ENCODE measurements at regions not wholly inside any gene's neighbourhood (a gene's known extent, or its start where the extent isn't known, plus 50 kb on each side); places are given as distances from the start of the nearest gene placed in this dataset.

- no peak for TF ChIP-seq CTCF (IDR thresholded peaks at IDR 0.05)
- no peak for DNase-seq
- intact Hi-C loops (cut with DNase I; ENCODE audit: low total_unique reads) = no loop called here
Observed at GRCh38 chr5:92868442-92868841, 712.6 kb downstream of the NR2F1-AS1 start.

DNA sequence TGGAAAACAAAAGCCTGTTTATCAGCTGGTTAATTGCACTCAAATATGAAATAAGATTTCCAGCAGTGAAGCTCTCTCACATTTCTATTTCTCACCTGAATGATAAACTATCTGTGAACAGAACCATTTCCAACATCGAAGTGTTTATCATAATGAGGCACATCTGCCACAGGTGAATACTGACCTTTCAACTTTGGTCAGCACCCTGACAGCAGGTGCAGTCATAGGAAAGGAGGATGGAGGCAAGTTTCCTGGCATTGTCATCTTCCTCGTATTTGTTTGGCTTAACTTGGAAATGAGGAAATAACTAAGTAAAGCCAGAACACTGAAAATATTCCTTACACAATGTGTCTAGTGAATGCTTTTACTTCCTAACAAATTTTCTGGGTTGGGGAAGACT is 716.4 kb downstream of the NR2F1-AS1 start:
- Histone ChIP-seq H3K9me3 (no peaks in the 10 kb centered on the region), H3K27me3 (no peaks in the 10 kb centered on the region), H3K4me3 (no peak overlapping the region), H3K4me1 (no peaks in the 10 kb centered on the region), H3K36me3 (no peaks in the 10 kb centered on the region), H3K27ac (no peak overlapping the region)
- intact Hi-C loops (cut with DNase I; ENCODE audit: low total_unique reads) = no loop called here
- TF ChIP-seq CTCF (IDR thresholded peaks at IDR 0.05) = no peak
- DNase-seq = no peak

More at GRCh38 chr5:92868442-92868841, 712.6 kb downstream of the NR2F1-AS1 start:
- no peaks in the 10 kb centered on the region for H3K27me3 ChIP-seq
- H3K4me3 ChIP-seq = no peak overlapping the region
- H3K4me1 ChIP-seq = no peaks in the 10 kb centered on the region
- no peaks in the 10 kb centered on the region for H3K36me3 ChIP-seq
- H3K9me3 ChIP-seq = peaks cover 0 to 11% (median 6%) of the 10 kb centered on the region in 3 donors
- H3K27ac ChIP-seq = no peak overlapping the region

DNA sequence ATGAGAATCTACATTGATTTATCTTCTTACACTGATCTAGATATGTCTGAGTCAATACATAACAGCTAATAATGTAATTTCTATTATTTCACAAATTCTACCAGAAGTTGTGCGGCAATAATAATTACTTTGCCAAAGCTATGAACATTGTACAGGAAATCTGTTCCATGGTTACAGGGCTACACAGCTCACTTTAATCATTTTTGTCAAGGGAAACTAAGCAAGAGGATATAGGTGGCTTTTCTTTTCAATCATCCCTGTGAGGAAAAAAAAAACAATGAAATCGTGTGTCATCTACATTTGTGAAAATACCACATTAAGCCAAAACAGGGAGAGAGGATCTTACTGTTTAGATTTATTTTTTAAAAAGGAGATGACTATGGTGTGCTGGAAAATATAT is 717.4 kb downstream of the NR2F1-AS1 start:
- Histone ChIP-seq H3K4me3 (no peak overlapping the region), H3K36me3 (no peaks in the 10 kb centered on the region), H3K27me3 (no peaks in the 10 kb centered on the region), H3K9me3 (no peaks in the 10 kb centered on the region), H3K27ac (no peak overlapping the region), H3K4me1 (no peaks in the 10 kb centered on the region)
- DNase-seq = no peak
- TF ChIP-seq CTCF (IDR thresholded peaks at IDR 0.05) = no peak
- intact Hi-C loops (cut with DNase I; ENCODE audit: low total_unique reads) = no loop called here

DNA sequence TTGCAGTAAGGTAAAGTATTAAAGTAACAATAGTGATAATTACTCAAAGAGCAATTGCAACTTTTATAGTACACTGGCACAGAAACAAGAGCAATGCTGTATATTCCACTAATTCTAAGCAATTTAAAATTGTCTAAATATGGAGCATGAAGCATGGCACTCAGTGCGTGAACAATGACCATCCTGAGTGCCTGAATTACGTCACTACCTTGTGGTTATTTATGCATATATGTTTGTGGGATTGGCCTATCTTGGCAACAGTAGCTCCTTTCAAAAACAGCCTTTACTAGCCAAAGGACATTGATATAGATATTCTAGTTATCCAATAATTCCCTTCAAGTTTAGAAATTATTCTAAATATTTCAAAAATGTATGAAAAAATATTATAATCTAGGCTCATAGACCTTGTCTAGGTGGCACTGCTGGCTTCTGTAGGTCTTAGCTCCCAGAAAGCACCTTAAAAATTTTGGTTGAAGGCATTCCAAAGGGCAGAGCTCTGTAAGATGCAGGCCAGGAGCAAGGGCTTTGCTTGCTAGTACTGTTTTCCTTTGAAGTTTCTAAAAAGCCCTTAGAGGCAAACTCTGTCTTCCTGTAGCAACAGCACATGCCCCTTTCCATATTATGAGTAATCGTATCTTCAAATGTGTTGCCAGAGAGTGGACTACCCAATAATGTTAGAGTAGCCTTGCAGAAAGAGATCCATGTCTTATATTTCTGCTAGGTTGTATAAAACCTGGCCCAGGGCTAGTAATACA is 719.3 kb downstream of the NR2F1-AS1 start:
- Histone ChIP-seq H3K4me3 (no peak overlapping the region), H3K36me3 (no peaks in the 10 kb centered on the region), H3K27me3 (no peaks in the 10 kb centered on the region), H3K9me3 (no peaks in the 10 kb centered on the region), H3K27ac (no peak overlapping the region), H3K4me1 (no peaks in the 10 kb centered on the region)
- no peak for TF ChIP-seq CTCF (IDR thresholded peaks at IDR 0.05)
- DNase-seq = no peak
- intact Hi-C loops (cut with DNase I; ENCODE audit: low total_unique reads) = no loop called here

GRCh38 chr5:92860061-92860460 is 721.0 kb downstream of the NR2F1-AS1 start:
- no peaks in the 10 kb centered on the region for H3K4me1 ChIP-seq
- TF ChIP-seq CTCF (IDR thresholded peaks at IDR 0.05) = no peak
- no peaks in the 10 kb centered on the region for H3K36me3 ChIP-seq
- no peaks in the 10 kb centered on the region for H3K27me3 ChIP-seq
- DNase-seq = no peak
- H3K27ac ChIP-seq = no peak overlapping the region
- intact Hi-C loops (cut with DNase I; ENCODE audit: low total_unique reads) = no loop called here
- no peaks in the 10 kb centered on the region for H3K9me3 ChIP-seq
- H3K4me3 ChIP-seq = no peak overlapping the region

Data from tibial artery (tissue), 4 donors.